ENCODE measurements at regions not wholly inside any gene's neighbourhood (a gene's known extent, or its start where the extent isn't known, plus 50 kb on each side); places are given as distances from the start of the nearest gene placed in this dataset.

GRCh38 chr12:110992909-110993308, 72.5 kb upstream of the MYL2 start:
- TF ChIP-seq, protein P1, sequence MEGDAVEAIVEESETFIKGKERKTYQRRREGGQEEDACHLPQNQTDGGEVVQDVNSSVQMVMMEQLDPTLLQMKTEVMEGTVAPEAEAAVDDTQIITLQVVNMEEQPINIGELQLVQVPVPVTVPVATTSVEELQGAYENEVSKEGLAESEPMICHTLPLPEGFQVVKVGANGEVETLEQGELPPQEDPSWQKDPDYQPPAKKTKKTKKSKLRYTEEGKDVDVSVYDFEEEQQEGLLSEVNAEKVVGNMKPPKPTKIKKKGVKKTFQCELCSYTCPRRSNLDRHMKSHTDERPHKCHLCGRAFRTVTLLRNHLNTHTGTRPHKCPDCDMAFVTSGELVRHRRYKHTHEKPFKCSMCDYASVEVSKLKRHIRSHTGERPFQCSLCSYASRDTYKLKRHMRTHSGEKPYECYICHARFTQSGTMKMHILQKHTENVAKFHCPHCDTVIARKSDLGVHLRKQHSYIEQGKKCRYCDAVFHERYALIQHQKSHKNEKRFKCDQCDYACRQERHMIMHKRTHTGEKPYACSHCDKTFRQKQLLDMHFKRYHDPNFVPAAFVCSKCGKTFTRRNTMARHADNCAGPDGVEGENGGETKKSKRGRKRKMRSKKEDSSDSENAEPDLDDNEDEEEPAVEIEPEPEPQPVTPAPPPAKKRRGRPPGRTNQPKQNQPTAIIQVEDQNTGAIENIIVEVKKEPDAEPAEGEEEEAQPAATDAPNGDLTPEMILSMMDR (IDR thresholded peaks at IDR 0.05), result no peak
- no peak for TF ChIP-seq POLR2A (IDR thresholded peaks at IDR 0.05)
